HG02623 (cell line): ENCODE measurements at regions not wholly inside any gene's neighbourhood (a gene's known extent, or its start where the extent isn't known, plus 50 kb on each side); places are given as distances from the start of the nearest gene placed in this dataset.

Source experiments
- ATAC-seq: cut with Tn5 transposase; IDR thresholded peaks from one replicate; pipeline ENCODE4 v1.9.1; 2021; ENCODE audit warnings: moderate library complexity; ENCODE audit not compliant: unreplicated experiment

DNA sequence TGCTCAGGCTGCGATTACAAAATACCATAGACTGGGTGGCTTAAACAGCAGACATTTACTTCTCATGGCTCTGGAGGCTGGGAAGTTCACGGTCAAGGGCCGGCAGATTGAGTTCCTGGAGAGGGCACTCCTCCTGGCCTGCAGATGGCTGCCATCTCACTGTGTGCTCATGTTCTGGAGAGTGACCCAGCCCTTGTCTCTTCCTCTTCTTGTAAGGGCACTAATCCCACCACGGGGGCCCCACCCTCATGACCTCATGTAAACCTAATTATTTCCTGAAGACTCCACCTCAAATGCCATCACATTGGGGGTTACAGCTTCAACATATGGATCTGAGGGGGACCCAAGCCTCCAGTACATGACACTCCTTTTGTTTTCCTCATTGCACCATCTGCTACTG lies 56.0 kb upstream of the CLDN10 start:
- ATAC-seq = no peak

DNA sequence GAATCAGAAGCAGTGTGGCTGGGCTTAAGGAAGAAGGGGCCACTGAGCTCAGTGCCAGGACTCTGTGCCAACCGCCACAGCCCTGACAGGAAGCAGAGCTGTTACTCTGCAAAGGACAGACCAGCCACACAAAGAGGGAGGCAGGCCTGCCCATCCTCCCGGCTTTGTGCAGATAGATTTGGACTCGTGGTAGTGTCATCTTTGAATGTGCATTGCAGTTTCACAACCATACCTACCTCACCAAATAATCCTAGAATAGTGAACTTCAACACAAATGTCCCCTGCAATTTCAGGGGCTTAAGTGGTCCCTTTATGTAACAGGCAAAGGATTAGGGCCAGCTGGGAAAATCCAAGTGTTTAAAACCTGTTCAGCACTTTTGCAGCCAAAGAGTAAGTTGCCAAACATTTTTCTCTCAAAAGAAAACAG lies 55.1 kb upstream of the CLDN10 start:
- no peak for ATAC-seq

DNA sequence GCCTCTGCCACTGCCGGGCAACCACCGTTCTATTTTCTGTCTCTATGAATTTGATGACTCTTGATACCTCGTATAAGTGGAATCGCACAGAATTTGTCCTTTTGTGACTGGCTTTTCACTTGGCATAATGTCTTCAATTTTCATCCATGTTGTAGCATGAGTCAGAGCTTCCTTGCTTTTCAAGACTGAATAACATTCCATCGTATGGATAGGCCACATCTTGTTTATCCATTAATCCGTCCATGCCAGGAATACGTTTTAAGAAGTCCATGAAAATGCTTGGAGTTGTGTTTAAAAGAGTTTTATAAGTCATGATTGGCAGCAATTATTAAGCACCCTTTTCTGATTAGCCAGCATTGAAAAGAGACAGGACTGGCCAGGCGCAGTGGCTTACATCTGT lies 53.6 kb upstream of the CLDN10 start:
- no peak for ATAC-seq

DNA sequence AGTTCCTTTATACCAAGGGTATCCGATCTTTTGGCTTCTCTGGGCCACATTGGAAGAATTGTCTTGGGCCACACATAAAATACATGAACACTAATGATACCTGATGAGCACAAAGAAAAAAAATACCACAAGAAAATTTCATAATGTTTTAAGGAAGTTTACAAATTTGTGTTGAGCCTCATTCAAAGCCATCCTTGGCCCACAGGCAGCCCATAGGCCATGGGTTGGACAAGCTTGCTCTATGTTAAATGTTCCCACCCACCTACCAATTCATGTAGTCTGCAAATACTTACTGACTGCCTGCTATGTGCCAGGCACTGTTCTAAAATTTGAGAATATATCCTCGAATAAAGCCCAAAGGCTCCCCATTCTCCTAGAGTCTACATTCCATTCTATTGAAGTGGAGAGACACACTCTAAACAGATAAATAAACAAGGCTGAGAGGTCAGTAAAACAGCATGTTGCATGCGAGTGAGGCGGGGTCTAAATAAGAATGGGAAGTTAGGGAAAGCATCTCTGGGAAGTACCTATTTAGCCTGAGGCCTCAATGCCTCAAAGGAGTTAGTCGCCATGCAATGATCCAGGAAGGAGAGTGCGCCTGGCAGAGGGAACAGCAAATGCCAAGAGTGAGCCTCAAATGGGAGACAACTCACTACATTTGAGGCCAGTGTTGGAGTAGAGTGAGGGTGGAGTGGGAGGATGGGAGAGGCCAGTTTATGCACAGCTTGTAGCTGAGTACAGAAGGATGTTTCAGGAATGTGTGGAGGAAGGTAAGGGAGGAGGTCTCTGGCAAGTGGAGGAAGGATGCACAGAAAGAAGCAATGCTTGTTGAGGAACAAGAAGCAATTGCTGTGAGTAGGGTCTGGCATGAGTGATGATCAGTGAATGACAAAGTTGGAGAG lies 52.5 kb upstream of the CLDN10 start:
- ATAC-seq = no peak

DNA sequence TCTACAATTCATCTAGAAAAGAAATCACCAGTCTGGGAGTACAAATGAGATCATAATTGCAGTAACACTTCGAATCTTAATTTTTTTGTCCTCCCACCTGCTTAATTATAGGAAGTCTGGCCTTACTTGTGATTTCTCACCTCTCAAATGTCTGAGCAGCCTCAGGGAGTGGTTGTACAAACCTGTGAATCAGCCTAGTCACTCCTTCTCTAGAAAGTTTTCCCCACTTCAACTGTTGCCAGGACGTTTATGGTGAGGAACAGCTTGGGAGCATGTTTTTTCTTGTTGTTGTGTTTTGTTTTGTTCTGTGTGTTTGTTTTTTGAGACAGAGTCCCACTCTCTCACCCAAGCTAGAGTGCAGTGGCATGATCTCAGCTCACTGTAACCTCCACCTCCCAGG lies 50.3 kb upstream of the CLDN10 start:
- no peak for ATAC-seq
